NOMO-1 treated with dmso at 0.1 percent for 144 hours (cell line): ENCODE measurements at regions not wholly inside any gene's neighbourhood (a gene's known extent, or its start where the extent isn't known, plus 50 kb on each side); places are given as distances from the start of the nearest gene placed in this dataset.

Experiments
- DNase-seq: peaks from one replicate; lab custom pipeline; 2025; ENCODE audit not compliant: unreplicated experiment; lab: John Stamatoyannopoulos, UW

- no peak for DNase-seq
Observed at GRCh38 chr3:106208967-106209366, 340.2 kb upstream of the CBLB start.

GRCh38 chr3:106209482-106209881 is 340.7 kb upstream of the CBLB start:
- no peak for DNase-seq

- DNase-seq, result no peak
Observed at GRCh38 chr3:106210923-106211322, 342.1 kb upstream of the CBLB start.

GRCh38 chr3:106212665-106213222 is 343.9 kb upstream of the CBLB start:
- no peak for DNase-seq

- no peak for DNase-seq
Observed at GRCh38 chr3:106213954-106214353, 345.1 kb upstream of the CBLB start.

GRCh38 chr3:106214641-106215040 is 345.8 kb upstream of the CBLB start:
- no peak for DNase-seq

GRCh38 chr3:106215047-106215446 is 346.2 kb upstream of the CBLB start:
- DNase-seq, result no peak

GRCh38 chr3:106217745-106218144 is 348.9 kb upstream of the CBLB start:
- DNase-seq, result no peak

- DNase-seq, result no peak
Observed at GRCh38 chr3:106227068-106227467, 358.3 kb upstream of the CBLB start.

- DNase-seq, result no peak
Observed at GRCh38 chr3:106228271-106228670, 359.5 kb upstream of the CBLB start.

- no peak for DNase-seq
Observed at GRCh38 chr3:106229495-106230278, 360.9 kb upstream of the CBLB start.

GRCh38 chr3:106231086-106231485 is 362.3 kb upstream of the CBLB start:
- no peak for DNase-seq

- no peak for DNase-seq
Observed at GRCh38 chr3:106232956-106233355, 364.1 kb upstream of the CBLB start.

GRCh38 chr3:106239195-106239697 is 370.4 kb upstream of the CBLB start:
- DNase-seq, result no peak

- no peak for DNase-seq
Observed at GRCh38 chr3:106241593-106241992, 372.8 kb upstream of the CBLB start.

- peak; percentile 4 for DNase-seq
Observed at GRCh38 chr3:106242781-106243180, 374.0 kb upstream of the CBLB start.

- DNase-seq, result no peak
Observed at GRCh38 chr3:106245400-106245799, 376.6 kb upstream of the CBLB start.

- DNase-seq, result no peak
Observed at GRCh38 chr3:106247902-106248684, 379.3 kb upstream of the CBLB start.

GRCh38 chr3:106249159-106249558 is 380.3 kb upstream of the CBLB start:
- no peak for DNase-seq

GRCh38 chr3:106249981-106250380 is 381.2 kb upstream of the CBLB start:
- no peak for DNase-seq

- no peak for DNase-seq
Observed at GRCh38 chr3:106251160-106251892, 382.5 kb upstream of the CBLB start.
